Liver (tissue), 8 donors: ENCODE measurements at regions not wholly inside any gene's neighbourhood (a gene's known extent, or its start where the extent isn't known, plus 50 kb on each side); places are given as distances from the start of the nearest gene placed in this dataset.

Source experiments
- DNase-seq: peaks from one replicate; pipeline ENCODE4 v3.0.0-alpha.2; 2017; ENCODE audit warnings: low spot score
- H3K27ac ChIP-seq, 2 donors: one replicate each; pipeline ENCODE4 v1.7.0; 2013; ENCODE audit warnings: inconsistent platforms in 2 of 2, low read length in 2 of 2, control low read depth in 1 of 2, low read depth in 1 of 2, mild to moderate bottlenecking in 1 of 2
- H3K27me3 ChIP-seq, 4 donors: one replicate each; pipeline versions ENCODE4 v1.6.1 to v1.7.0; 2013; ENCODE audit warnings: low read length in 3 of 4, inconsistent platforms in 1 of 4, mild to moderate bottlenecking in 1 of 4, moderate library complexity in 1 of 4; ENCODE audit not compliant: control insufficient read depth in 4 of 4, insufficient read depth in 4 of 4
- H3K36me3 ChIP-seq, 4 donors: one replicate each; pipeline versions ENCODE4 v1.6.1 to v1.7.0; 2013; ENCODE audit warnings: low read length in 3 of 4, mild to moderate bottlenecking in 3 of 4, low read depth in 1 of 4, moderate library complexity in 1 of 4; ENCODE audit not compliant: control insufficient read depth in 4 of 4, insufficient read depth in 3 of 4
- H3K4me1 ChIP-seq, 4 donors: one replicate each; pipeline versions ENCODE4 v1.6.1 to v1.7.0; 2013; ENCODE audit warnings: low read length in 3 of 4, mild to moderate bottlenecking in 3 of 4, moderate library complexity in 1 of 4; ENCODE audit not compliant: control insufficient read depth in 4 of 4, insufficient read depth in 4 of 4
- H3K4me3 ChIP-seq, 3 donors: one replicate each; pipeline versions ENCODE4 v1.6.1 to v1.7.0; 2013; ENCODE audit warnings: low read length in 3 of 3, control low read depth in 1 of 3, low read depth in 1 of 3, mild to moderate bottlenecking in 1 of 3
- H3K9ac ChIP-seq, 2 donors: one replicate each; pipeline ENCODE4 v1.7.0; 2013; ENCODE audit warnings: low read length in 2 of 2, mild to moderate bottlenecking in 2 of 2, moderate library complexity in 2 of 2, control low read depth in 1 of 2, low read depth in 1 of 2
- H3K9me3 ChIP-seq, 4 donors: one replicate each; pipeline versions ENCODE4 v1.6.1 to v1.7.0; 2013; ENCODE audit warnings: low read length in 3 of 4; ENCODE audit not compliant: control insufficient read depth in 4 of 4
- ATF3 ChIP-seq: IDR thresholded peaks from 2 replicates; pipeline ENCODE4 v1.6.1; 2016; ENCODE audit warnings: antibody characterized with exemption
- CTCF ChIP-seq: fragments of 150-350 bp; IDR thresholded peaks from 2 replicates; pipeline ENCODE4 v1.5.1; 2017; ENCODE audit warnings: improper control_type of control experiment, low read depth, low read length; ENCODE audit not compliant: missing input control
- EGR1 ChIP-seq, 2 donors: IDR thresholded peaks; 2 replicates each; pipeline ENCODE4 v1.6.1; 2016 to 2018; ENCODE audit warnings: antibody characterized with exemption in 2 of 2, low read depth in 2 of 2
- FOXA1 ChIP-seq: IDR thresholded peaks from 2 replicates; pipeline ENCODE4 v1.6.1; 2016; ENCODE audit warnings: antibody characterized with exemption
- FOXA2 ChIP-seq: IDR thresholded peaks from 2 replicates; pipeline ENCODE4 v1.6.1; 2016; ENCODE audit warnings: antibody characterized with exemption
- GABPA ChIP-seq, 2 donors: IDR thresholded peaks in 1 of 2; conservative IDR thresholded peaks in 1 of 2; 2 replicates each; pipeline ENCODE4 v1.6.1; 2016; ENCODE audit warnings: antibody characterized with exemption in 2 of 2, mild to moderate bottlenecking in 1 of 2, moderate library complexity in 1 of 2
- HNF4A ChIP-seq, 2 donors: conservative IDR thresholded peaks; 2 replicates each; pipeline ENCODE4 v1.6.1; 2016; ENCODE audit warnings: antibody characterized with exemption in 2 of 2, mild to moderate bottlenecking in 2 of 2
- HNF4G ChIP-seq: IDR thresholded peaks from 2 replicates; pipeline ENCODE4 v1.6.1; 2016; ENCODE audit warnings: antibody characterized with exemption
- JUND ChIP-seq, 2 donors: IDR thresholded peaks; 2 replicates each; pipeline ENCODE4 v1.6.1; 2016; ENCODE audit warnings: antibody characterized with exemption in 2 of 2
- MAX ChIP-seq: IDR thresholded peaks from 2 replicates; pipeline ENCODE4 v1.6.1; 2016; ENCODE audit warnings: antibody characterized with exemption
- NR2F2 ChIP-seq: IDR thresholded peaks from 2 replicates; pipeline ENCODE4 v1.6.1; 2016; ENCODE audit warnings: antibody characterized with exemption
- RAD21 ChIP-seq, 2 donors: IDR thresholded peaks; 2 replicates each; pipeline ENCODE4 v1.6.1; 2016; ENCODE audit warnings: antibody characterized with exemption in 2 of 2, mild to moderate bottlenecking in 2 of 2
- REST ChIP-seq: IDR thresholded peaks from 2 replicates; pipeline ENCODE4 v1.6.1; 2016; ENCODE audit warnings: antibody characterized with exemption, mild to moderate bottlenecking
- RXRA ChIP-seq, 2 donors: IDR thresholded peaks; 2 replicates each; pipeline ENCODE4 v1.6.1; 2017 to 2018; ENCODE audit warnings: antibody characterized with exemption in 2 of 2, mild to moderate bottlenecking in 1 of 2
- SP1 ChIP-seq: IDR thresholded peaks from 2 replicates; pipeline ENCODE4 v1.6.1; 2018; ENCODE audit warnings: antibody characterized with exemption, mild to moderate bottlenecking
- TAF1 ChIP-seq: conservative IDR thresholded peaks from 2 replicates; pipeline ENCODE4 v1.6.1; 2016; ENCODE audit warnings: antibody characterized with exemption, mild to moderate bottlenecking
- YY1 ChIP-seq: IDR thresholded peaks from 2 replicates; pipeline ENCODE4 v1.6.1; 2016; ENCODE audit warnings: antibody characterized with exemption, mild to moderate bottlenecking
- ZBTB33 ChIP-seq: IDR thresholded peaks from 2 replicates; pipeline ENCODE4 v1.6.1; 2016; ENCODE audit warnings: antibody characterized with exemption
- WGBS: extraction: QIAGEN DNeasy Blood & Tissue Kit; methylation state at CpG from one replicate; pipeline ENCODE4 v1.1.7; 2013; 5-methylcytosine and 5-hydroxymethylcytosine counted together
- donor health status: healthy.
- donor health status: healthy.
- donor health status: healthy.
- donor health status: healthy.
- donor health status: healthy.

GRCh38 chr6:73968221-73968757, 272.3 kb downstream of the CD109 start:
- no peaks in the 10 kb centered on the region for H3K36me3 ChIP-seq
- no peak overlapping the region for H3K27ac ChIP-seq
- WGBS = 60% methylated on average over 2 of the region's 2 CpGs
- no peaks in the 10 kb centered on the region for H3K4me1 ChIP-seq
- H3K9me3 ChIP-seq = no peaks in the 10 kb centered on the region
- no peak overlapping the region for H3K4me3 ChIP-seq
- no peak for TF ChIP-seq ZBTB33
- no peak for TF ChIP-seq NR2F2
- no peak for TF ChIP-seq RXRA (IDR thresholded peaks at IDR 0.05)
- TF ChIP-seq JUND (IDR thresholded peaks at IDR 0.05) = no peak
- TF ChIP-seq FOXA2 = no peak
- no peak for TF ChIP-seq HNF4A (conservative IDR thresholded peaks at IDR 0.05)
- no peak for TF ChIP-seq MAX
- TF ChIP-seq HNF4G = no peak
- TF ChIP-seq TAF1 = no peak
- no peak for TF ChIP-seq EGR1 (IDR thresholded peaks at IDR 0.05; ENCODE audit: low read depth in 2 of 2)
- TF ChIP-seq ATF3 = no peak
- no peak for TF ChIP-seq SP1
- no peak for TF ChIP-seq RAD21 (IDR thresholded peaks at IDR 0.05)
- TF ChIP-seq YY1 = no peak
- no peak for TF ChIP-seq GABPA (IDR thresholded peaks at IDR 0.05 in 1 of 2, conservative IDR thresholded peaks at IDR 0.05 in 1 of 2)
- no peak for TF ChIP-seq FOXA1
- no peak for TF ChIP-seq REST
- H3K9ac ChIP-seq = no peak overlapping the region
- no peak for DNase-seq
- H3K27me3 ChIP-seq = no peaks in the 10 kb centered on the region

- Histone ChIP-seq H3K4me1 (no peaks in the 10 kb centered on the region), H3K36me3 (no peaks in the 10 kb centered on the region), H3K27ac (no peak overlapping the region), H3K9me3 (no peaks in the 10 kb centered on the region), H3K4me3 (no peak overlapping the region), H3K9ac (no peak overlapping the region), H3K27me3 (no peaks in the 10 kb centered on the region)
- DNase-seq = no peak
- 54% methylated on average over 1 of the region's 1 CpG for WGBS
- TF ChIP-seq JUND (IDR thresholded peaks at IDR 0.05) (no peak), MAX (no peak), CTCF (no peak), EGR1 (IDR thresholded peaks at IDR 0.05; ENCODE audit: low read depth in 2 of 2) (no peak), ATF3 (no peak)
Measured at GRCh38 chr6:73965539-73966029, 269.6 kb downstream of the CD109 start.
